IPS DF 19.7 (cell line): ENCODE measurements at regions not wholly inside any gene's neighbourhood (a gene's known extent, or its start where the extent isn't known, plus 50 kb on each side); places are given as distances from the start of the nearest gene placed in this dataset.

Experiments used
- DNase-seq: peaks from one replicate; pipeline ENCODE4 v3.0.0-alpha.2; 2013; ENCODE audit warnings: low read depth, low spot score

- DNase-seq, result no peak
Observed at GRCh38 chr6:56347526-56347925, 100.1 kb upstream of the COL21A1 start.

DNA sequence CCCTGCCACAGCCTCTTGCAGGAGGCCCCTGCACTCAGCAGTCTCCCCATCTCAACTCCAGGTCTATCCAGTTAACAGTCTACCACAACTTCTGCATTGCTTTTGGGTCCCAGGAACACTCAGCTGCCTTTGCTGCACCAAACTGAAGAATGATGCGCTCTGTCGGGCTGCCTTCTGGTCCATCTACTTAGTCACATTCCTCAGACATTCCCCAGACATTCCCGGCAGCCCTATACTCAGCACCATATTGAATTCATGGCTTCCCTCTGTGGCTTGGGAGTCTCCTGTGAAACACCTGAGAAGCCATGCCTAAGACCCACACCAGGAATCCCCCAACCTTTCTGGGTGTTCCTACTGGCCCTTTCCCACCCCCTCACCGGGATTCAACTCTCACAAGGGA lies 99.6 kb upstream of the COL21A1 start:
- DNase-seq, result peak; percentile 12

- no peak for DNase-seq
Observed at GRCh38 chr6:56345376-56345995, 98.1 kb upstream of the COL21A1 start.

- no peak for DNase-seq
Observed at GRCh38 chr6:56343295-56343694, 95.9 kb upstream of the COL21A1 start.

- no peak for DNase-seq
Observed at GRCh38 chr6:56339524-56339923, 92.1 kb upstream of the COL21A1 start.

DNA sequence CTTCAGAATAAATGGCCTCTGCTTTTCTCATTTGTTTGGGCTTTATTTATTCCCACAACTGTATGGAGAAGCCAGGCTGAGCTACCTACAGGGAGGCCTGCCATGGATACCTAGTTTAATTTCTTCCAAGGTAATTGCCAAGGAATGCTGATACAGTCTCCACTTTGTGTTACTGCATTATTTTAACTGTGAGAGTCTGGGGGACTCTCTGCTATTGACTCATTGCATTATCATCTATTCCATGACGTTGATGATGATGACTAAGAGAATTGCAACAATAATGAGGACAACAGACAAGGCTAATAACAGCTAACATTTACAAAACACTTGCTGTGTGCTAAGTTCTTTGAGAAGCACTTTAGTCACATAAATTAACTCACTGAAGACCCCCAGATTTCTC lies 88.3 kb upstream of the COL21A1 start:
- no peak for DNase-seq

- DNase-seq, result no peak
Observed at GRCh38 chr6:56334937-56335336, 87.6 kb upstream of the COL21A1 start.

- DNase-seq, result no peak
Observed at GRCh38 chr6:56329271-56330050, 82.1 kb upstream of the COL21A1 start.

DNA sequence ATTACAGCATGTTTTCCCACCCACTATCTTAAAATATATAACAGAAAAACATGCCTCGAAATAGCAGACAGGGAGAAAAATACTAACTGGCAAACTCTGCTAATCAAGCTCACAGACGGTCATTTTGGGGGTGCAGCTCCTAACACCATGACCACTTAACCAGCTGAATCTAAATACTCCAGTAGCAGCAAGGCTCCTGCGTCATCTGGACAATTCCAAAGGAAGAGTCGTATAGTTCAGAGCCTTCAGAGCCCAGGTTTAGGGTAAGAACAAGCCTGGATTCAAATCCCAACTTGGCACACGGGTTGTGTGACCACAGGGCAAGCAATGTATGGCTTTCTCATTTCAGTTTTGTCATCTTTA lies 81.3 kb upstream of the COL21A1 start:
- no peak for DNase-seq

DNA sequence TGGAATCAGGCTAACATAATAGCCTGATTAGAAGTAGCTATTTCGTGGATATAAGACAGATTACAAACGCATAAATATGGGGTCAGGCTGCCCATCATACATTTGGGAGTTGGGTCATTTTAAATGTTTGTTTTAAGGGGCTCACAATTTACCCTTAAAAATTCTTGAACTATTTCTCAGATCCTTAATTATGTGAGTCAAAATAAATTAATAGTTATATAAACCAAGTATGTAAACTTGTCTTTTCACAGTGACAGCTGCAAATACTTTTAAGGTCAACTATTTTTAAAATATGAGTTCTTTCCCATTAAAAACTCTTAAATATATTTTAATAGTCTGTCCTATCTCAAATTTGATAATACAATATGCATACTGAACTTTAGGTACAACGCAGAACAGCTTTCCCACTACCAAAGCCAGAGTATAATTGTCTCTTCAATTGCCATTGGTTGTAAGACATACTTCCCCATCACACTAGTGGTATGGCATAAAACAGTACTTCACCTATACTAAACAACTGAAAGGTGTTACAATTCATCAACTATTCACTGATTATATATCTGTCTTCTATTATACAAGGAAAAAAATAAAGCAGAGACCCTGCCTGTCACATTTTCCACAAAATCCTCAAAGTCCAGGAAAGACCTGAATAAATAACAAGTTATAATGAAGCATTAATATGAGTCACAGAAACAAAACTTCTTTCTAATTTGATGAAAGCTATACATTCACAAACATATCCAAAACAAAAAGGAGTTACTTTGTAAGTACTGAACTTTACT lies 80.8 kb upstream of the COL21A1 start:
- no peak for DNase-seq

DNA sequence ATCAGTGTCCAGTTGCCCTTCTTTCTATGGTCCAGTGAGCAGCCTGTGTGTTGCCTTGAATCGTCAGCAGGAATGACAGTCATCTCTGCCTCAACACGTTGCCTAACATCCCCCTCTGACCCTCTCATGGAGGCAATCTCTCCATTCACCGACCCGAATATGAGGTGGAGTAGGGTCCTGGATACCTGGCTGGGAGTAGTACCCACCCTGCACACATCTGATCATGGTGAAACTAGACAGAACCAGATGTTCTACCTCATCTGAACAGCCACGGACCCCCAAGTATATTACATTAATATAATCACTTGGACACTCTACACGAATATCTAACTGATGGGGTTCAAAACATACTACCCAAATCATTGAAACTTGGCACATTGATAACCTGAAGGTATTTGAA lies 77.0 kb upstream of the COL21A1 start:
- DNase-seq, result no peak

- no peak for DNase-seq
Observed at GRCh38 chr6:56318851-56319250, 71.5 kb upstream of the COL21A1 start.

- DNase-seq, result peak; percentile 23
Observed at GRCh38 chr6:56314683-56315523, 67.5 kb upstream of the COL21A1 start.

DNA sequence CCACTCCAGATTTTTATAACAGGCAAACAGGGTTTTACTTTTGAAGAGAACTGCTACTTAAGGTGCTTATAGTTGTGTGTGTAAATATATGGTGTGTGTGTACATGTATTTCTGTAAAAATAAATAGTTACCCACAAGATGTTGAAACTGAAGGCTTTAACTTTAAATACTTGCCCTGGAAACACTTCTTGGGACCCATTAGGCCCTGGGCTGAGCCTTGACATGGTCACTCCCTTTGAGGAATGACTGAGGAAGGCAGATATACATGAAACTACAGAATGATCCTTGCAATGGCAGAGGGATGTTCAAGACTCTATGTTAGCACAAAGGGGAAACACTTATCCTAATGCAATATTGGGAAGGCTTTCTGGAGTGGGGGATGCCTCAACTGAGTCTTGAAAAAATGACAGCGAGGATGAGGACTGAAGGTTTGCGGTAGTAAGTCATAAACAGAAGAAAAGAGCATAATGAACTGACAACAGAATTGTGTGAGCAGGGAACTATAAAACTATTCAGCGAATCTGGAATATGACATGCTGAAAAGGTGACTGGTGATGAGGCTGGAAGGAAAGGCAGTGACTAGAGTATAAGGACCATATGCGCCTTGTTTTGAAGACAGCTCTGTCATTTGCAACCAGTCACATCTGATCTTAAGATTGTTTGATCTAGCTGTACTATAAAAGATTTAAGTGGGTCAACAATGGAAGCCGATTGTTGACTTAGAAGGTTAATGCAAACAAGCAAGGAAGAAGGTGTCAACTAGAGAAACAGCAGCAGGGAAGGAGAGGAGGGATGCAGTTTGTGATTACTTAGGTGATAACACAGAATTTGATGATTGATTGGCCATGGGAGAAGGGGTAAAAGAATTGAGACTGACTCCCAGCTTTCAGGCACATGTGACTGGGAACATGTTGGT lies 64.4 kb upstream of the COL21A1 start:
- DNase-seq, result no peak

GRCh38 chr6:56311061-56311460 lies 63.7 kb upstream of the COL21A1 start:
- no peak for DNase-seq

GRCh38 chr6:56310241-56310640 lies 62.9 kb upstream of the COL21A1 start:
- DNase-seq, result no peak

DNA sequence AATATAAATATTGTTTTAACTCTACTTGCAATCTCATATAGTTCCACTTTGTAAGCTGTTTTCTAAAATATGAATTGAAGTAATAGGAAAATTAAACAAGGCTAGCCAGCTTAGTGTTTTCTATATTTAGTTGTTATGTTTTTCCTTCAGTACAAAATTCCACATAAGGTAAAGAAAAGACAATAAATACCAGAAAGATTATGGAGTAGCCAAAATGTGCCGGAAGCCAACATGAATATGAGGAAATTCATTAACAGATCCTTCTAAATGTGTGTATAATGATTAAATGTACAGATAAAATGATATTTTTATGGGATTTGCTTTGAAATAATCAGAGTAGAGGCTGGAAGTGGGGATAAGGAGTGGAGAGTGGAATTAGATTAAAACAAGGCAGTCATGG lies 52.5 kb upstream of the COL21A1 start:
- DNase-seq, result no peak

DNA sequence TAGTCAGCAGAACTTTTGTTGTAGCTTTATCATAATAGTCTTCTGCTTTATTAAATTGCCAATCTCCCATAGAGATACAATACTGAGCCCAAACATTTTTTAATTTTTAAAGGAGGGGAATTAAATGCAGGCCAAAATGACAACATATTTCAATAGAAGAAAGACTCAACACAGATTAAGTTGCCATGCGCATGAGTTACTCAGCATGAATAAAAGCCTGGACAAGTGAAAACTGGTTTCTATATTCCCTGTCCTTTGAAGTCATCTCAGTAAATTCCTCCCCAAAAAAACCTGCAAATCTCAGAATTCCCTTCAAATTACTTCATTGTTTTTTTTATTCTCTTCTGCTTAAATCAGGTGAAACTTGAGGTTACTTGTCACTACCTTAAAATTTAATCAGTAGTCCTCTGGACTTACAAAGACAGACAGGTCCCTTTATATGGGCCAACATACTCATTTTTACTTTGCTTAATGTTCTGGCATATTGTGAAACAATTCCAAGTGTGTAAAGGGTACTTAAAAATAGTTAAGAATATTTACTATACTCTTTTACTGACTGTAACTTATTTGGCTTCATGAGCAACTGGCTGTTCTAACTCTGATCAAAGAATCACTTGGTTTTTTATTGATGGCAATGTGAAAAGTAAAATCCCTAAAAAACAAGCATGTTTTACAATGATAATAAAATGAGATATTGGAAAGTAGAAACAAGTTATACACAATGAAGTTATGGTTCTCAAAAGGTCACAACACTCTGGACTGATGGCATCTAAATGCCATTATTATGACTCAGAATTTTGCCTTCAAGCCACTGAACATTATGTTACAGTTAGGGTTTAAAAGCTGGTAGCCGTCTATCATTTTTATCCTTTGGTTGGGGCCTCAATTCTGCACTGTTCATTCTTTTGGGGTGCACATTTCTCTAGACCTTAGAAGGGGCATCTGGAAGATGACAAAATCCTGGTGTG lies 49.9 kb upstream of the COL21A1 start:
- no peak for DNase-seq
